ENCODE measurements at regions not wholly inside any gene's neighbourhood (a gene's known extent, or its start where the extent isn't known, plus 50 kb on each side); places are given as distances from the start of the nearest gene placed in this dataset.
"Not testable (repeated sequence)": the region's sequence is repeated elsewhere in the genome, so short reads cannot be mapped to it uniquely, and the experiment has no call there.

DNA sequence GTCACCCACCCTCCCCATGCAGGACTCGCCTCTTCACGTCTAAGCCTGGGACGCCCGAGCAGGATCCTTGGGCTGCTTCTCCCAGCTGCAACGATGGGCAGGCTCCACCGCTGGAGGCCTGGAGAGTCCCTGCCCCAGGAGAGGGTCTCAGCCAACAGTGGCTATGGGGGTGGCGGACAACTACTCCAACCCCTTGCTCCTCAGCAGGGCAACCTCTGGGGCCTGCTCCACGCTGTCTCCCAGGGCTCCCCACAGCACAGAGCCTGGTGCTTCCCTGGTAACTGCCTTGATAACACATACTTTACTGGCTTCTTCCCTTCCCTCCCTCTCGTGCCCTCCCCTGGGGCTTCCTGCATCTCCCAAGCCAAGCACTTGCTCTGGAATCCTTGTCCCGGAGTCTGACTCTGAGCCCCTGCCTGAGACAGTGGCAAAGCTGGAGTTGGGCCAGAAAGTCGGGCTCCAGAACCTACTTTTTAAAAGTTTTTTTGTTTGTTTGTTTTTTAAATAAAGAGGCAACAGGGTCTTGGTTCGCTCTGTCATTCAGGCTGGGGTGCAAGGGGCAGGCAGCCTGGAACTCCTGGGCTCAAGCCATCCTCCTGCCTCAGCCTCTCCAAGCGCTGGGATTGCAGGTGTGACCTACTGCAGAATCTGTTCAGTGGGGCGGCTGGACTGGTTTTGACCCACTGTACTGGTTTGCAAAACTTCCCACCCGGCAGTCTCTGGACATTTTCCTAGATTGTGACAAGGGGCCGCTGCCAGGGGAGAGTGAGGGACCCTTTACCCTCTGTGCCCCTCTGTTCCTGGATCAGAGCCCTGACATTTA is 99.4 kb downstream of the TNFRSF13B start:
- peaks cover 6% of the 10 kb centered on the region; the same call in 1 of the 2 replicates for H3K4me1 Mint-ChIP-seq (ENCODE audit: low read depth)
- H3K9me3 Mint-ChIP-seq: peaks cover 7% of the 10 kb centered on the region
- peaks cover 7% of the 10 kb centered on the region for H3K36me3 Mint-ChIP-seq (ENCODE audit: low read depth)
- TF ChIP-seq, protein P1, sequence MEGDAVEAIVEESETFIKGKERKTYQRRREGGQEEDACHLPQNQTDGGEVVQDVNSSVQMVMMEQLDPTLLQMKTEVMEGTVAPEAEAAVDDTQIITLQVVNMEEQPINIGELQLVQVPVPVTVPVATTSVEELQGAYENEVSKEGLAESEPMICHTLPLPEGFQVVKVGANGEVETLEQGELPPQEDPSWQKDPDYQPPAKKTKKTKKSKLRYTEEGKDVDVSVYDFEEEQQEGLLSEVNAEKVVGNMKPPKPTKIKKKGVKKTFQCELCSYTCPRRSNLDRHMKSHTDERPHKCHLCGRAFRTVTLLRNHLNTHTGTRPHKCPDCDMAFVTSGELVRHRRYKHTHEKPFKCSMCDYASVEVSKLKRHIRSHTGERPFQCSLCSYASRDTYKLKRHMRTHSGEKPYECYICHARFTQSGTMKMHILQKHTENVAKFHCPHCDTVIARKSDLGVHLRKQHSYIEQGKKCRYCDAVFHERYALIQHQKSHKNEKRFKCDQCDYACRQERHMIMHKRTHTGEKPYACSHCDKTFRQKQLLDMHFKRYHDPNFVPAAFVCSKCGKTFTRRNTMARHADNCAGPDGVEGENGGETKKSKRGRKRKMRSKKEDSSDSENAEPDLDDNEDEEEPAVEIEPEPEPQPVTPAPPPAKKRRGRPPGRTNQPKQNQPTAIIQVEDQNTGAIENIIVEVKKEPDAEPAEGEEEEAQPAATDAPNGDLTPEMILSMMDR (IDR thresholded peaks at IDR 0.05): no peak
- peaks cover 25% of the 10 kb centered on the region for H3K27me3 Mint-ChIP-seq (ENCODE audit: insufficient read depth)
- no peak overlapping the region for H3K4me3 Mint-ChIP-seq
- H3K27ac Mint-ChIP-seq: no peak overlapping the region
- no peak for DNase-seq

DNA sequence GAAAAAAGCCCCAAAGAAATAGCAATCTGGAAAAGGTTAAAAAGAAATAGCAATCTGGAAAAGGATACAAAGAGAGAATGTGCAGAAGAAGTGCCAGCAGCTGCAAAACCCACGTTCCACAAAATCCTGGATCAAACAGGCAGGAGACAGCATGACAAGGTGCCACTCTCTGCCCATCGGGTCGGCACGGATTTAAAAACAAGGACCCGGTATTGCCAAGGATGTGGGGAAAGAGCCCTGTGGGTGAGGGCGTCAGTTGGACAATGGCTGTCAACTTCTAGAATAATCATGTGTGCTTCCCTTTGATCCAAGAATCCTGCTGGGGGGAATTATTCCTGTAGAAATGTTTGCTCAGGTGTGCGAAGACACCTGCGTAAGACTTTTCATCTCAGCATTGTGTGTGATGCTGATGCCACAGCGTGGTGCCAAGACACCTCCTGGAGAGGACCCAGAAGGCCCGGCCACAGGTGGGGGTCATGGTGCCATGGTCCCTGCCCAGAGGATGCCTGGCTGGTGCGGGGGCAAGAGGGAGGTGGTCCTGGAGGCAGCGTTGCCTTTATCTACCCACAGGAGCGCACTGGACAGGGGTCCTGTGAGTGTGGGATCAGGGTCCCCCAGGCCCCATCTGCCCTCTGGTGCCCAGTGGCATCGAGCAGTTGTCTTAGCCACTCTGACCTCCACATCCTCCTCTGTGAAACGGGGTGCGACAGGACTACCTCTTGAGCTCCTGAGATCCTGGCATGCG is 100.3 kb downstream of the TNFRSF13B start:
- H3K36me3 Mint-ChIP-seq (ENCODE audit: low read depth); H3K4me3 Mint-ChIP-seq; H3K9me3 Mint-ChIP-seq; DNase-seq; H3K27ac Mint-ChIP-seq; H3K4me1 Mint-ChIP-seq (ENCODE audit: low read depth): not testable (repeated sequence)
- peaks cover 19% of the 10 kb centered on the region for H3K27me3 Mint-ChIP-seq (ENCODE audit: insufficient read depth)

DNA sequence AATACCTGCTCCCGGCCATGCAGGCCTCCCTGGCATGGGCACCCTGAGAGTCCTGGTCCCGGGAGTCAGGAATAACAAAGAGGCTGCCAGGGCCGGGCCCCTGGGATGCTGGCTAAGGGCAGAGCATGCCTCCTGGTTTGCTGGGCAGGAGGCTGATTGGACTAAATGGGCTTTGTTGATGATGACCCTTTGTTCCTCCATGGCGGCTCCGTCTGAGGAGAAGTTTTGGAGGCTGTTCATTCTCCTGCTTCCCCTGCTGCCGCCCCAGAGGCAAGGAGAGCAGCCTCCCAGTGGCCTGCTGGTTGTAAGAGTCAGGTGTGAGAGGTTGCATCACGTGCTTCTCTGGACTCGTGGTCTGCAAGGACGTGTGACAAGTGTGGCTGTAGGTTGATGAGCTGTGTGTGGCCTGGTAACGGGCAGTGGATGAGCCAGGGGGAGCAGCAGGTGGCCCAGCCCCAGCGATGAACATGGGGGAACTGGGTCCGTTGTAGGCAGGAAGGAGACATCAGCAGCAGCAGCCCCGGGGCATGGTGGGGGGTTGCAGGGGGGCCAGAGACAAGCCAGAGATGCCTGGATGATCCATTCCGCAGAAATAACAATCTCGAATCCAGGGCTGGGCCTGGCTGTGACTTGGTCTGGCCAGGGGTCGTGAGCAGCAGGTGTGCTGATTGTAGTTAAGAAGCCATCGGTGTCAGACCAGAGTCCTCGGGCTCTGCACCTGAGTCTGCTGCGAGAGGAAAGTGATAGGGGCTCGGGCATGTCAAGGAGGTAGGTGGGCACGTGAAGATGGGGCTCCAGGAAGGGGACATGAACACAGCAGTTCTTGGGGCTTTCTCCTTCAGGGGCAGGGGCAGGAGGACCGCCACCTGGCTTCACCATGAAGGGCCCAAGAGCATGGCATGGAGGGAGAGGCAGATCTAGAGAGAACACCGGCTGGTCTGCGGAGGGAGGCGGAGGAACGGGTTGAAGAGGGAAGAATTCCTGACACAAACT is 101.4 kb downstream of the TNFRSF13B start:
- Mint-ChIP-seq H3K9me3 (no peaks in the 10 kb centered on the region), H3K4me3 (no peak overlapping the region), H3K4me1 (ENCODE audit: low read depth) (peaks cover 13% of the 10 kb centered on the region), H3K36me3 (ENCODE audit: low read depth) (no peaks in the 10 kb centered on the region; the same call in none of the 2 replicates), H3K27me3 (ENCODE audit: insufficient read depth) (peaks cover 19% of the 10 kb centered on the region), H3K27ac (no peak overlapping the region)
- TF ChIP-seq, protein P1 (IDR thresholded peaks at IDR 0.05): no peak
- no peak for DNase-seq

DNA sequence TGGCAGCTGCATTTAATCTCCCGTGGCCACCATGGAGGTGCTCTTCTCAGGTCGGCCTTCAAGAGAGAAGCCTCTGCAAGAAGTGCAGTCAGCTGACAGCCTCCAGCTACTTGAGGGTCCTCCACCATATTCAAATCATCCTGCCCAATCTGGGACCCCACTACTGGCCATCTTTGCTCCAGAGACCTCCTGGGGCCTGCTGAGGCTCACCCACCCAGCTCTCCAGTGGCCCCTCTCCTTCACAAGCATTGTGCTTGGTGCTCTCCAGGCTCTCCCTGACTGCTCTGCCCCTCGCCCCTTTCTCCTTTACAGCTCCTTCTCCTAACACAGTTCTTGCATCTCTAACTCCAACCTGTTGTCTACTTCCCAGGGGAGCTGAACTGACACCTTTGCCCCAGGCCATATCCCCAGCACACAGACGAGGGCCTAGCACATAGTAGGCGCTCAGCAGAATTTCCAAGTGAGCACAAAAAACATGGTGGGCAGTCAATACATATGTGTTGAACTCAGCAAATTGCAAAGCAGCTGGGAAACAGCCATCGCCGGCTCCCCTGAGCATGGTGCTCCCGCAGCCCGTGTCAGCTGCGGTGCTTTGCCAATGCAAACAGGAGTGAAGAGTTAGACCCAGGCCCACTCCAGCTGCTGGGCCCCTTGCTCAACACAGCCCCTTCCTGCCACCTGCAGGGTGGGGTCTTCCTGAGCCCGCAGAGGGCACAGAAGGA is 102.2 kb downstream of the TNFRSF13B start:
- H3K9me3 Mint-ChIP-seq; H3K36me3 Mint-ChIP-seq (ENCODE audit: low read depth); H3K4me3 Mint-ChIP-seq; DNase-seq; H3K27ac Mint-ChIP-seq: not testable (repeated sequence)
- Mint-ChIP-seq H3K27me3 (ENCODE audit: insufficient read depth) (peaks cover 16% of the 10 kb centered on the region), H3K4me1 (ENCODE audit: low read depth) (peaks cover 13% of the 10 kb centered on the region)

DNA sequence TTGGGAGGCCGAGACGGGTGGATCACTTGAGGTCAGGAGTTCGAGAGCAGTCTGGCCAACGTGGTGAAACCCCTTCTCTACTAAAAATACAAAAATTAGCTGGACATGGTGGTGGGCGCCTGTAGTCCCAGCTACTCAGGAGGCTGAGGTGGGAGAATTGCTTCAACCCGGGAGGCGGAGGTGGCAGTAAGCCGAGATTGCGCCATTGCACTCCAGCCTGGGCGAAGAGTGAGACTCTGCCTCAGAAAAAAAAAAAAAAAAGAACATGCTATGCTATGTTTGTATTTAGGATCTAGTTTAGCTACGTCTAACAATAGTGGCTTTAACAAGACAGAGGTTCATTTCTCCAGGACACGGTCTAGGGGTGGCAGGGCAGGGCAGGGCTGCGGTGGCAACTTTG is 103.3 kb downstream of the TNFRSF13B start:
- not testable (repeated sequence) for H3K9me3 Mint-ChIP-seq; H3K36me3 Mint-ChIP-seq (ENCODE audit: low read depth); H3K27ac Mint-ChIP-seq; DNase-seq; H3K27me3 Mint-ChIP-seq (ENCODE audit: insufficient read depth); H3K4me3 Mint-ChIP-seq
- H3K4me1 Mint-ChIP-seq (ENCODE audit: low read depth): peaks cover 13% of the 10 kb centered on the region

DNA sequence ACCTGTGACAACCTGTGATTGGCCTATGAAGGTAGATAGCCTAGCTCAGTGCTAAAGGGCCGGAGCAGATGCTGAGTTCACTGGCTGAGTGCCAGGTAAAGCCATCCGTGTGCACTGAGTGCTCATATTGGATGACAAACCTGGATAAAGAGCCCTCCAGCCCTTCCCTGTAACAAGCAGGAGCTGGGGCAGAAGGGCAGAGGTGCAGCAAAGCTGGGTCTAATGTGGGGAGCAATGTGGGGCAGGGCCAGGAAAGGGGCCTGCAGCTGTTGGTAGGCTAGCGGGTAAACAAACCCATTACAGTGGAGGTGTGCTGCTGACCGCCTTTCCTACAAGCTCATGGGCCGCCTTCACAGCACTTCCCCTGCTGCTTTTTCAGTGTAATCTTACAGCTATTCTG is 104.4 kb downstream of the TNFRSF13B start:
- DNase-seq; H3K27me3 Mint-ChIP-seq (ENCODE audit: insufficient read depth); H3K27ac Mint-ChIP-seq; H3K4me3 Mint-ChIP-seq; H3K9me3 Mint-ChIP-seq; H3K36me3 Mint-ChIP-seq (ENCODE audit: low read depth): not testable (repeated sequence)
- H3K4me1 Mint-ChIP-seq (ENCODE audit: low read depth): peaks cover 13% of the 10 kb centered on the region

DNA sequence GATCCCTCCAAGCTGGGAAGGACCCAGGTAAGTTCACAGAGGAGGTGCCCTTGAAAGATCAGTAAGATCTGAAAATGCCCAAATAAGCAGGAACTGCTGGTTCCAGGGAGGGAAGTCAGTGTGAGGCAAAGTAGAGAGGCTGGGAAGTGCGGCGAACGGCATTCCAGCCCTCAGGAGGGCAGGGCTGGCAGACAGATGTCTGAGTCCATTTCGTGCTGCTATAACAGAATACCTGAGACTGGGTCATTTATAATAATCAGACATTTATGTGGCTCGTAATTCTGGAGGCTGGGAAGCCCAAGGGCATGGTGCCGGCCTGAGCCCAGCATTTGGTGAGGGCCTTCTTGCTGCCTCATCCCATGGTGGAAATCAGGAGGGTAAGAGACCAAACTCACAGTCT is 105.1 kb downstream of the TNFRSF13B start:
- H3K36me3 Mint-ChIP-seq (ENCODE audit: low read depth); H3K4me3 Mint-ChIP-seq; DNase-seq; H3K9me3 Mint-ChIP-seq; H3K27me3 Mint-ChIP-seq (ENCODE audit: insufficient read depth); H3K27ac Mint-ChIP-seq: not testable (repeated sequence)
- peaks cover 13% of the 10 kb centered on the region for H3K4me1 Mint-ChIP-seq (ENCODE audit: low read depth)
